ENCODE measurements at regions not wholly inside any gene's neighbourhood (a gene's known extent, or its start where the extent isn't known, plus 50 kb on each side); places are given as distances from the start of the nearest gene placed in this dataset.
A peak's percentile ranks its signal among the peaks of the same experiment; 100 is the strongest.

GRCh38 chrX:45894864-45895645 is 650.2 kb downstream of the ZNF674 start (continued):
- TF ChIP-seq ZNF512B (CRISPR knock-in tag; IDR thresholded peaks at IDR 0.05; ENCODE audit: borderline replicate concordance) (no peak), ZNF496 (CRISPR knock-in tag; IDR thresholded peaks at IDR 0.05; ENCODE audit: insufficient replicate concordance) (no peak), ELF1 (CRISPR knock-in tag; IDR thresholded peaks at IDR 0.05) (no peak), ARID5B (CRISPR knock-in tag; IDR thresholded peaks at IDR 0.05) (peak; percentile 78), NCOA2 (CRISPR knock-in tag; IDR thresholded peaks at IDR 0.05) (peak; percentile 65), BORCS8-MEF2B (CRISPR knock-in tag; IDR thresholded peaks at IDR 0.05) (no peak), IKZF5 (CRISPR knock-in tag; IDR thresholded peaks at IDR 0.05) (no peak), AHDC1 (CRISPR knock-in tag; IDR thresholded peaks at IDR 0.05; ENCODE audit: borderline replicate concordance) (peak; percentile 75; the same call in 1 of the 2 replicates), ETV5 (CRISPR knock-in tag; IDR thresholded peaks at IDR 0.05; ENCODE audit: borderline replicate concordance) (no peak; the same call in 1 of the 2 replicates), ZBTB8A (CRISPR knock-in tag; IDR thresholded peaks at IDR 0.05; ENCODE audit: borderline replicate concordance, low read depth) (no peak), ZNF550 (CRISPR knock-in tag; IDR thresholded peaks at IDR 0.05; ENCODE audit: borderline replicate concordance) (no peak), NAIF1 (CRISPR knock-in tag; IDR thresholded peaks at IDR 0.05; ENCODE audit: borderline replicate concordance) (no peak), TRIM24 (CRISPR knock-in tag; IDR thresholded peaks at IDR 0.05) (no peak), KDM5B (CRISPR knock-in tag; IDR thresholded peaks at IDR 0.05; ENCODE audit: borderline replicate concordance) (no peak)
